H1 (cell line): ENCODE measurements at regions not wholly inside any gene's neighbourhood (a gene's known extent, or its start where the extent isn't known, plus 50 kb on each side); places are given as distances from the start of the nearest gene placed in this dataset.

Source experiments
- BACH1 ChIP-seq: IDR thresholded peaks from 2 replicates; pipeline ENCODE4 v1.6.1; 2012; ENCODE audit warnings: low read length, improper control_type of control experiment
- CEBPB ChIP-seq: IDR thresholded peaks from 2 replicates; pipeline ENCODE4 v1.6.1; 2012; ENCODE audit warnings: low read depth, low read length
- CHD2 ChIP-seq: IDR thresholded peaks from 2 replicates; pipeline ENCODE4 v1.6.1; 2012; ENCODE audit warnings: low read length, improper control_type of control experiment
- HDAC6 ChIP-seq: IDR thresholded peaks from one replicate; pipeline ENCODE4 v1.7.1; 2012; ENCODE audit warnings: low read depth, mild to moderate bottlenecking, inconsistent platforms, low read length, moderate library complexity
- RAD21 ChIP-seq, 2 experiments: IDR thresholded peaks in 1 of 2; conservative IDR thresholded peaks in 1 of 2; 2 replicates each; pipeline ENCODE4 v1.6.1; 2011; ENCODE audit warnings: low read depth in 2 of 2, low read length in 2 of 2, improper control_type of control experiment in 1 of 2, inconsistent platforms in 1 of 2, mild to moderate bottlenecking in 1 of 2, moderate library complexity in 1 of 2
- TAF1 ChIP-seq: IDR thresholded peaks from 2 replicates; pipeline ENCODE4 v1.6.1; 2011; ENCODE audit warnings: mild to moderate bottlenecking, low read depth, low read length
- YY1 ChIP-seq: IDR thresholded peaks from 2 replicates; pipeline ENCODE4 v1.6.1; 2011; ENCODE audit warnings: low read depth, mild to moderate bottlenecking, low read length
- TF ChIP-seq, protein P1 (sequence below), 3 experiments: IDR thresholded peaks; 1 replicate in 2 of 3; 2 replicates in 1 of 3; pipeline versions ENCODE4 v1.5.1 to v1.6.1; 2011; ENCODE audit warnings: low read length in 3 of 3, mild to moderate bottlenecking in 3 of 3, inconsistent platforms in 2 of 3, low read depth in 1 of 3, moderate library complexity in 1 of 3; ENCODE audit not compliant: insufficient read depth in 1 of 3; ENCODE audit errors: control extremely low read depth in 1 of 3
- TF ChIP-seq, protein P2 (sequence below): IDR thresholded peaks from 2 replicates; pipeline ENCODE4 v1.6.1; 2012; ENCODE audit warnings: inconsistent platforms

DNA sequence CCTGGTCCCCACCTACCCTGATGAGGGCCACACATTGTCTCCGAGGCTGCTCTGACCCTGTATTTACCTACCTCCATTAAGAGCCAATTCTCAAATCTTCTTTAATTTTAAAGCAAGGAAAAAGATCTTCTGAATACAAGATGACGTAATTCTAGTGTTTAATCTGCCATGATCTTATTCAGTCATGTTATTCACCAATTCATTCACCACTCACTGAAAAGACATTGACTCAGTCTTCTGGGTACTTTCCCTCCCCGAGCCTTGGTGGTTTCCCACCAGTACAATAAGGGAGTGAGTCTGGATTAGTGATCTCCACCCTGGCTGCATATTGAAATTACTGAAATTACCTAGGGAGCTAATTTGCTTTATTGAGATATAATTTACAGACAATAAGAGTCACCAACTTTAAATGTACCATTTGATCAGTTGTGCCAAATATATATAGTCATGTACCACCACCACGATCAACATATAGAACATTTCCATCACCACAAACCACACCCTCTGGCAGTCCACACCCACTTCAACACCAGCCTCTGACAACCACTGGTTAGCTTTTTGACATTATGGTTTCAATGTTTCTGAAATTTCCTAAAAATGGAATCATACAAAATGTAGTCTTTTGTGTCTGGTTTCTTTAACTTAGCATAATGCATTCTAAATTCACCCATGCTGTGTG, 117.5 kb upstream of the UNC5B start (continued):
- TF ChIP-seq, protein P1, sequence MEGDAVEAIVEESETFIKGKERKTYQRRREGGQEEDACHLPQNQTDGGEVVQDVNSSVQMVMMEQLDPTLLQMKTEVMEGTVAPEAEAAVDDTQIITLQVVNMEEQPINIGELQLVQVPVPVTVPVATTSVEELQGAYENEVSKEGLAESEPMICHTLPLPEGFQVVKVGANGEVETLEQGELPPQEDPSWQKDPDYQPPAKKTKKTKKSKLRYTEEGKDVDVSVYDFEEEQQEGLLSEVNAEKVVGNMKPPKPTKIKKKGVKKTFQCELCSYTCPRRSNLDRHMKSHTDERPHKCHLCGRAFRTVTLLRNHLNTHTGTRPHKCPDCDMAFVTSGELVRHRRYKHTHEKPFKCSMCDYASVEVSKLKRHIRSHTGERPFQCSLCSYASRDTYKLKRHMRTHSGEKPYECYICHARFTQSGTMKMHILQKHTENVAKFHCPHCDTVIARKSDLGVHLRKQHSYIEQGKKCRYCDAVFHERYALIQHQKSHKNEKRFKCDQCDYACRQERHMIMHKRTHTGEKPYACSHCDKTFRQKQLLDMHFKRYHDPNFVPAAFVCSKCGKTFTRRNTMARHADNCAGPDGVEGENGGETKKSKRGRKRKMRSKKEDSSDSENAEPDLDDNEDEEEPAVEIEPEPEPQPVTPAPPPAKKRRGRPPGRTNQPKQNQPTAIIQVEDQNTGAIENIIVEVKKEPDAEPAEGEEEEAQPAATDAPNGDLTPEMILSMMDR (IDR thresholded peaks at IDR 0.05; ENCODE audit: control extremely low read depth in 1 of 3, insufficient read depth in 1 of 3, low read depth in 1 of 3, low read length in 3 of 3), result no peak
- TF ChIP-seq RAD21 (IDR thresholded peaks at IDR 0.05 in 1 of 2, conservative IDR thresholded peaks at IDR 0.05 in 1 of 2; ENCODE audit: low read depth in 2 of 2, low read length in 2 of 2), result no peak
- TF ChIP-seq TAF1, result no peak
- TF ChIP-seq BACH1, result no peak
- TF ChIP-seq, protein P2, sequence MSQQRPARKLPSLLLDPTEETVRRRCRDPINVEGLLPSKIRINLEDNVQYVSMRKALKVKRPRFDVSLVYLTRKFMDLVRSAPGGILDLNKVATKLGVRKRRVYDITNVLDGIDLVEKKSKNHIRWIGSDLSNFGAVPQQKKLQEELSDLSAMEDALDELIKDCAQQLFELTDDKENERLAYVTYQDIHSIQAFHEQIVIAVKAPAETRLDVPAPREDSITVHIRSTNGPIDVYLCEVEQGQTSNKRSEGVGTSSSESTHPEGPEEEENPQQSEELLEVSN, result no peak
- no peak for TF ChIP-seq HDAC6
- TF ChIP-seq CEBPB, result no peak
- TF ChIP-seq CHD2, result no peak
- no peak for TF ChIP-seq YY1
- TF ChIP-seq, all 59 proteins: peak for 0
